ENCODE measurements at regions not wholly inside any gene's neighbourhood (a gene's known extent, or its start where the extent isn't known, plus 50 kb on each side); places are given as distances from the start of the nearest gene placed in this dataset.
"Not testable (repeated sequence)": the region's sequence is repeated elsewhere in the genome, so short reads cannot be mapped to it uniquely, and the experiment has no call there.

- no peak for DNase-seq
Observed at GRCh38 chr18:56001576-56001975, 413.6 kb upstream of the TCF4 start.

DNA sequence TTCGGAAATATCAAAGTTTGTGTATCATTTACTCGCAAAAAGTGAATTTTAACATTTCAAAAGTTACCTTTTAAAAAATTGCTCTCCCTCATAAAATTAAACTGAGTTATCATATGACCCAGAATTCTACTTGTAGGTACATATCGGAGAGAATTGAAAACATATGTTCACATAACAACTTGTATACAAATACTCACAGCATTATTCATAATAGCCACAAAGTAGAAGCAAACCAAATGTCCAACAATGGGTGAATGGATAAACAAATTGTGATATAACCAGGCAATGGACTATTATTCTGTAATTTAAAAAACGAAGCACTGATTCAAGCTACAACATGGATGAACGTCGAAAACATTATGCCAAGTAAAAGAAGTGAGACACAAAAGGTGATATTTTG, 412.0 kb upstream of the TCF4 start:
- no peak for DNase-seq

- DNase-seq = no peak
Observed at GRCh38 chr18:55999641-56000040, 411.6 kb upstream of the TCF4 start.

- no peak for DNase-seq
Observed at GRCh38 chr18:55998801-55999385, 410.9 kb upstream of the TCF4 start.

DNA sequence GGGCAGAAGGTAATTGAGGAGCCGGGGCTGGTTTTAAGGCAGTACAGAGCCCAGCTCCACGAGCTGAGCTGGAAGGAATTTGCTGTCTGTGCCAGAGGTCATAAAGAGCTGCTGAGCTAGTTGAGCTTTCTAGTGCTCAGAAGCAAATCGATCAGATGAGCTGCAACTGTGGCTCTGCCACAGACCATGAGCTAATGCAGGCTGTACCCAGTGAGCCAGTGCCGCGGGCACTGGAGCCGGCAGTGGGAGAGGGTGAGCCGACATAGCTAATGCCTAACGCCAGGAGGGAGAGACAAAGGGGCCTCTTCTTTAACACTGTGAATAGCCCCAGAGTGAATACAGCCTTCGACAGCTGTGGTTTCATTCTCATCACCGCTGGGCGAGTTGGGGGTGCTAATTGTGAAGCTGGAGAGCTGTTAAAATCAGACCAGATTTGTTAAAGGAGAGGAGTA, 410.1 kb upstream of the TCF4 start:
- no peak for DNase-seq

DNA sequence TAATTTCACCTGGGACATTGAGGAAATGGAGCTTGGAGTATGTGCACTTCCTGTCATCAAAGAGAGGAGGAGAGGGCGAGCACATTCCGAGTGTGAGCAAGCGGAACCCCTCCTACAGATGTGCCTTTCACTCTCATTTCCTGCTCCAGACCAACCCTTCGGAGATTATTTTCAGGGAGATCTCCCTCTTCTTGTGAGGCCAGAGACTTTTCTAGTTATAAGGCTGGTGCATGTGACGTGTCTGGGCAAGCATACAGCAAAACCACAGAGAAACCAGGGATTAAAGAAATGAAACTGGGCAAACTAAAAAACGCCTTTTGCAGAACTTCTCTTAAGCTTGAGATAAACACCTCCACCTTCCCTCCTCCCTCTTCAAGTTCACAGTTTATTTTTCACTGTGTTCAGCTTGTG, 409.2 kb upstream of the TCF4 start:
- DNase-seq = no peak

GRCh38 chr18:55996717-55997116, 408.7 kb upstream of the TCF4 start:
- no peak for DNase-seq

- no peak for DNase-seq
Observed at GRCh38 chr18:55990186-55990585, 402.2 kb upstream of the TCF4 start.

- no peak for DNase-seq
Observed at GRCh38 chr18:55988537-55988936, 400.5 kb upstream of the TCF4 start.

DNA sequence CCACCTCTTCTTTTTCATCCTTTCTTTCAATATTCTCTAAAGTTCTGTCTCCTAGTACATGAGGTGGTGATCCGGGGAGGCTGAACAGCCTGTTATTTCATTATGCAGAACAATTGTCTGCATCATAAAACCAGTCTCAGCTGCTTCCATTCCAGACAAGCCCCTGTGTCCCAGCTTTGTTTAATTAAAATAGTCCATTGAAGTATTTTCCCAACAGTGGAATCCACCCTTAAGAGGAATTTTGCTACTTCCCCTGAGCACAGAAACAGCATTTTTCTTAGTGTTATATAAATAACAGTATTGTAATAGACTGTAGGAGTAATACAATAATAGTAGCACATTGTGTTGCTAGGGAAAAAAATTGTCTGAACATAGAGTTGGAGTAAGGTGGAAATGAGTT, 395.4 kb upstream of the TCF4 start:
- DNase-seq = no peak

- DNase-seq = no peak
Observed at GRCh38 chr18:55982992-55983391, 395.0 kb upstream of the TCF4 start.

DNA sequence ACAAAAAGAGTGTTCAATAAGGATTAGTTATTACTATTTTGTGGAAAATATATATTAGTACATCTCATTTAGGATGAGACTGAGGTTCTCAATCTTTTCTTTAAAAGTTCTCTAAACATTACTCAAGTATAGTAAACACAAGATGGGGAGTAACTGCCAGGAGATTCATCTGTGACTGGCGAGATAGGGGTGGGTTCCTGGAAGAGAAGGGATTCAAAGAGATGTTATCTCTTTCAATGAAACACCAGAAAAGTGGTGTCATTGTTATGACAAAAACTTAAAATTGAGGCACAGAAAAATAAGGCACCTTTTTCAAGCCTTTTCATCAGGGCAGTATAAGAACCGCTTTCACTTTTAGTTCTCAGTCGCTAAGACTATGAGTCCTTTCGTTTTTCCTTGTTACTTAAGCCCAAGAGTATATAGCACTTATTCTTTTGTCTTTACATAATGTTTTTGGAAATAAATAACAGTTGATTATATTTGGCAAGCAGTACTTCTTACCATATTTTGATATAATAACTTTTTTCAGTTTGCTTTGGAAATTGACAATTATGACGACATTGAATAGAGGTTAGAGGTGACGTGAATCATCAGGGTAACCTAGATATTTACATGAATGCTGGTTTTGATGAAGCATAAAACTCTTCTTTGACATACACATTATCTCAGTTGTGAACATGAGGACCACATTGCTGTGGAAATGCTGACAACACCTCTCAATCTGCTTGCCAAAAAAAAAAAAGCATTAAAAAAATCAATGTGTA, 393.9 kb upstream of the TCF4 start:
- no peak for DNase-seq

DNA sequence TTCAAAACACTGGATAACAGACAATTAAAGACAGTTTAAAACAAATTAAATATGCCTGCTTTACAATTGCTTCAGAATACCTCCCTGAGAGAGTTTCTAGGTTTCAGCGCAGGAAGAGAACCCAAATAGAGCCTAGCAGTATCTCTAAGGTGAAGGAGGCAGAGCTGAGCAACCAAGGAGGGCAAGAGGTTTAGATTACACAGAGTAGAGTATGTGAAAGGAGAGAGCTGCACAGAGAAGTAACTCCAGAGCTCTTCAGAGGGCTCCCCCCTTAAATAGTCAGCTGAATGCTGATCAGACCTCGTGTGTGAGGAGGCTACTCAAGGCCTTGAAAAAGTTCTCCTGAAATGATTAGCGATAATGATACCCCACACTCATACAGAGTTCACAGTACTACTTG, 386.5 kb upstream of the TCF4 start:
- no peak for DNase-seq

DNA sequence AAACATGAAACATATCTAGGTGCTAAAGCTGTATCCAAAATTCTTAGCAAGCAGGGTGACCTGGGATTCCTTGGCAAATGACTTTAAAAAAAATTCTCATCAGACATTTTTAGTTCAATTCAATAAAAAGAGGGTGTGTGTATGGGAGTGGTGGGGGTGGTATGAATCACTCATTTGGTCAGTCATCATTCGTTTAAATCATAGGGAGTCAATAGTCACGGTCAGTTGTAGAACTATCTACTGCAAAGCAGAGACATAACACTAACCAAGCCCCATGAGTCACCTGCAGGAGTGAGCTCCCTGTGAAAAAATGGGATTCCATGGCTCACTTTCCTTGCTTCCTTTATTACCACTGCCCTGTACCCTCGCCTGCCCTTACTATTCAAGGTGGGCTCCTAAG, 380.6 kb upstream of the TCF4 start:
- DNase-seq = no peak

DNA sequence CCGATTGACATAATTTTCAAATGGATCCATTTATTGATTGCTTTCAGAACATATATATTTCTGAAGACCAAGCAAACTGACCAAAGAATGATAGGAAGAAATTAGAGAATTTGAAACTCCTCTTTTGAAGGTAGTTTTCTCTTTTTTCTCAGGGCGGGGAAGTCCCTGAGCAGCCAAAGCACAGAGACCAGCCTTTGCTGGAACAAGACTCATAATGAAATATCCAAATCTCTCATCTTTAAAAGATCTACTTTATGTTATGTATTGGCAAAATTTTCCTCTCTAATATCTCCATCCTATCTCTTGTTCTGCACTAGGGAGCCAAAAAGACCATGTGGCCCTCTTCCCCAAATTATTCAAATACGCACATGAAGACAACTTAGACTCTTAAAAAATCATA, 379.0 kb upstream of the TCF4 start:
- DNase-seq = no peak

DNA sequence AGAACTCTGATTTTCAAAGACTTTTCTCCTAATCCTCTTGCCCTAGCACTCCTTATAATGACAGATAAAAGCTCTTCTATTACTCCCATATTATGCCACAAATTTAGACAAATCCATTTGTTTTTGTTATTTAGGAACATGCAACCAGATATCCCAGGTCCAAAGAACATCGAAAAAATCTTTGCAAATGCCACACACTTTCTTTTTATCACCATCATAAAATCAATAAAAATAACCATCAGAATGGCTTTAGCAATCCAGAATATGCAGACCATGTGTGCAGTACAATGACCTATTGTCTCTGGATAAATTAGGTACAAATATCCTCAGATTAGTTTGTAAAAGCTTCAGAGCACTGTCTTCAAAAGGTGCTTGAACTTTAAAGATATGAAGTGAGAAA, 376.2 kb upstream of the TCF4 start:
- no peak for DNase-seq

- no peak for DNase-seq
Observed at GRCh38 chr18:55953326-55953725, 365.3 kb upstream of the TCF4 start.

DNA sequence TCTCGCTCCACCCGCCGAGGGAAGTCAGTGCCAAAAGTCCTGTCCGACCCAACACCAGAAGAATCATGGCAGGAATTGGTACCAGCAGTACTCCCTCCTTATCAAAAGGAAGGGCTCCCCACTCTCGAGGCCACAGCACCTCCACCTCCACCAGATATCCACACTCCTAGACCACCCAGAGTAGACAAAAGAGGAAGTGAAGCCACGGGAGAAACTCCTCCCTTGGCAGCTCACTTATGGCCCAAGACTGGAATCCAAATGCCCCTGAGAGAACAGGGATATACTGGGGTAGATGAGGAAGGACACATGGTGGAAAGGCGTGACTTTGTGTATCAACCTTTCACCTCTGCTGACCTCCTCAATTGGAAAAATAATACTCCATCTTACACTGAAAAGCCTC, 363.7 kb upstream of the TCF4 start:
- DNase-seq = not testable (repeated sequence)

DNA sequence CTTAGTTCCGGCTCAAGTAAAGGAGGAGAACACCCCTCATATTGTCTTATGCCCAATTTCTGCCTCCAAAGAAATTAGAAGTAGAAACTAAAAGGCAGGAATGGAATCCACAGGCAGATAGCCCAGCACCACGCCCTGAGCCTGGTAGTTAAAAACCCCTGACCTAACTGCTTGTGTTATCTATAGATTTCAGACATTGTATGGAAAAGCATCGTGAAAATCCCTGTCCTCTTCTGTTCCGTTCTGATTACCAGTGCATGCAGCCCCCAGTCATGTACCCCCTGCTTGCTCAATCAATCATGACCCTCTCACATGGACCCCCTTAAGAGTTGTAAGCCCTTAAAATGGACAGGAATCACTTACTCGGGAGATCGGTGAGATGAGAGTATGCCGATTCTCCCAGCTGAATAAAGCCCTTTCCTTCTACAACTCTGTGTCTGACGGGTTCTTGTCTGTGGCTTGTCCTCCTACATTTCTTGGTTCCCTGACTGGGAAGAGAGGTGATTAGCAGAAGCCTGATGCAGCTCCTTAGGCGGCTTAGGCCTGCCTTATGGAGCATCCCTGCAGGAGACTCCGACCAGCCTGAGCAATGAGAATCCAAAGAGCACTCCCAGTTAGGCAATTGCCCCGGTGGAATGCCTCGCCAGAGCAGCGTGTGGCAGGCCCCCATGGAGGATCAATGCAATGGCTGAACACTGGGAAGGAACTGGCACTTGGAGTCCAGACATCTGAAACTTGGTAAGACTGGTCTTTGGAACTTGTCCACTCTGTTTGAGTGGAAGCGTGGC, 362.6 kb upstream of the TCF4 start:
- DNase-seq = no peak

GRCh38 chr18:55934821-55935220, 346.8 kb upstream of the TCF4 start:
- DNase-seq = no peak

DNA sequence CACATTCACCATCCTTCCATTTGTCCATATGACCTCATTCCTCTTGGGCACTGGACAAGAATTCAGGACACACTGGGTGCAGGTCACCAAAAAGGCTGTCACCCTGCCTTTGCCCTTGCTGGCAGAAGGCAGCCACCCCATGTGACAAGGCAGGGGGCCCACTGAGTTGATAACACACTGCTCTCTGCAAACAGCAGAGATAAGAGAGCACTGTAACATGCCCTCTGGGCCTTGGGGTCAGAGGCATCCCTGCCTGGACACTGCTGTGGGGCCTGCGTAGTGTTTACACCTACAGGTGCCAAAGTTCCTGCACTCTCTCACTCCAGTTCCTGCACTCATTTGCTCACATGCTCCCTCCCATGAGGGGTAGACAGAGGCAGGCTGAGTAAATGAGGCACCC, 344.7 kb upstream of the TCF4 start:
- no peak for DNase-seq

GRCh38 chr18:55927831-55928230, 339.8 kb upstream of the TCF4 start:
- no peak for DNase-seq

GRCh38 chr18:55925772-55926171, 337.8 kb upstream of the TCF4 start:
- DNase-seq = no peak

DNA sequence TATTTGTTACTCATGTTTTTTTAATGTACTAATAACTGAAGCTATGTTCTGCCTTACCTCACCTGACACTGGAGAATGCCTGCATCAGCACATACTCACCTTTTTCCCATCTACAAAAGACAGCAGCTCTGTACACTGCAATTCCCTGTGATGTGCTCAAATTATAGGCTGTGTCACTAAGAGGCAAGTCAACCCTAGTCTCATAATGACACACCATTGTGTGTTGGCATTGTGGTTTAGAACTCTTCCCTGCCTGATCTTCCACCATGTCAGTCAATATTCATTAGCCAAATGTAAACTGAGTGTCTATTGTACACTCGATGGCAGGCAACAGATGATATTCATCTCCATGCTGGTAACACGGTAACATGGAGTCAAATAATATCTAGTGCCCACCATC, 332.1 kb upstream of the TCF4 start:
- no peak for DNase-seq

All from NCI-H748 treated with DMSO at 0.1 percent for 48 hours (cell line).